Mucosa of stomach (tissue), 1 donor: ENCODE measurements at regions not wholly inside any gene's neighbourhood (a gene's known extent, or its start where the extent isn't known, plus 50 kb on each side); places are given as distances from the start of the nearest gene placed in this dataset.

Source experiments
- H3K27me3 ChIP-seq: one replicate; pipeline ENCODE4 v1.7.0; 2013; ENCODE audit warnings: mild to moderate bottlenecking, low read length; ENCODE audit not compliant: control insufficient read depth, insufficient read depth
- H3K36me3 ChIP-seq: one replicate; pipeline ENCODE4 v1.7.0; 2013; ENCODE audit warnings: low read length; ENCODE audit not compliant: control insufficient read depth, insufficient read depth
- H3K4me1 ChIP-seq: one replicate; pipeline ENCODE4 v1.7.0; 2013; ENCODE audit warnings: mild to moderate bottlenecking, low read length; ENCODE audit not compliant: control insufficient read depth, insufficient read depth
- H3K4me3 ChIP-seq: one replicate; pipeline ENCODE4 v1.7.0; 2013; ENCODE audit warnings: low read length
- H3K9ac ChIP-seq: one replicate; pipeline ENCODE4 v1.7.0; 2013; ENCODE audit warnings: mild to moderate bottlenecking, low read length, moderate library complexity
- H3K9me3 ChIP-seq: one replicate; pipeline ENCODE4 v1.7.0; 2013; ENCODE audit warnings: mild to moderate bottlenecking, low read length, moderate library complexity; ENCODE audit not compliant: control insufficient read depth
- donor health status: Pancreatic carcinoma.

- H3K27me3 ChIP-seq: no peaks in the 10 kb centered on the region
- no peak overlapping the region for H3K9ac ChIP-seq
- H3K9me3 ChIP-seq: no peaks in the 10 kb centered on the region
- H3K4me3 ChIP-seq: no peak overlapping the region
- H3K36me3 ChIP-seq: no peaks in the 10 kb centered on the region
- H3K4me1 ChIP-seq: no peaks in the 10 kb centered on the region
Observed at GRCh38 chr5:116626945-116627679, 52.5 kb upstream of the SEMA6A start.

GRCh38 chr5:116626272-116626723 lies 51.7 kb upstream of the SEMA6A start:
- Histone ChIP-seq H3K27me3 (no peaks in the 10 kb centered on the region), H3K4me3 (no peak overlapping the region), H3K36me3 (no peaks in the 10 kb centered on the region), H3K9ac (no peak overlapping the region), H3K4me1 (no peaks in the 10 kb centered on the region), H3K9me3 (no peaks in the 10 kb centered on the region)
